Osteocyte (in vitro differentiated cells): ENCODE measurements at regions not wholly inside any gene's neighbourhood (a gene's known extent, or its start where the extent isn't known, plus 50 kb on each side); places are given as distances from the start of the nearest gene placed in this dataset.
"Not testable (repeated sequence)": the region's sequence is repeated elsewhere in the genome, so short reads cannot be mapped to it uniquely, and the experiment has no call there.

Experiments
- DNase-seq: peaks from one replicate; pipeline ENCODE4 v3.0.0; 2021; ENCODE audit warnings: mixed read lengths; ENCODE audit not compliant: unreplicated experiment; ENCODE audit errors: extremely low spot score
- H3K27ac Mint-ChIP-seq: one replicate; pipeline ENCODE4 v1.8.0; 2021; ENCODE audit warnings: mild to moderate bottlenecking, mixed read lengths; ENCODE audit not compliant: unreplicated experiment
- H3K27me3 Mint-ChIP-seq: one replicate; pipeline ENCODE4 v1.8.0; 2021; ENCODE audit warnings: mixed read lengths; ENCODE audit not compliant: unreplicated experiment
- H3K36me3 Mint-ChIP-seq: one replicate; pipeline ENCODE4 v1.8.0; 2021; ENCODE audit warnings: mixed read lengths; ENCODE audit not compliant: unreplicated experiment
- H3K4me1 Mint-ChIP-seq: one replicate; pipeline ENCODE4 v1.8.0; 2021; ENCODE audit warnings: mixed read lengths; ENCODE audit not compliant: unreplicated experiment
- H3K4me3 Mint-ChIP-seq: one replicate; pipeline ENCODE4 v1.8.0; 2021; ENCODE audit warnings: mild to moderate bottlenecking, moderate library complexity, mixed read lengths; ENCODE audit not compliant: unreplicated experiment
- H3K9me3 Mint-ChIP-seq: one replicate; pipeline ENCODE4 v1.8.0; 2021; ENCODE audit warnings: mixed read lengths; ENCODE audit not compliant: unreplicated experiment
- TF ChIP-seq, protein P1 (sequence below): fragments of 200-600 bp; sonication (generic); IDR thresholded peaks from 2 replicates; pipeline ENCODE4 v1.5.0; 2021; ENCODE audit warnings: antibody characterized with exemption, mild to moderate bottlenecking, moderate library complexity

DNA sequence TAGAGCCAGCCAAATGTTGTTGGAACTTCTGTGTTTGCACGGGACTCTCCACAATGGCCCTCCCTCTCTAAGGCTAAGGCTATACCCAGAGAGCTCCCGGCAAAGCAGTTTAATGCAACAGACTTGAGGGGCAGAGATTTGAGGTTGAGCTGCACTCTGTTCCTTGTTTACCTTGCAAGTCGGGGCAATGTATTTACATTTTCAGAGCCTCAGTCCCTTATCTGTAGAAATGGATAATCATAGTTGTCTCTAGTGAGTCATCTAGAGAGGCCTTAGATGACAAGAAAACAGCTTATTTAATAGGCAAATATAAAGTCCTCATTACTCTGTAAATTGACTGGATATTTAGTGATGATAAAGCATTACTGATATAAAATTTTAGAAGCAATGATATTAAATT lies 917.7 kb downstream of the MCTP2 start:
- Mint-ChIP-seq H3K9me3 (peaks cover 9% of the 10 kb centered on the region), H3K4me1 (no peaks in the 10 kb centered on the region), H3K27me3 (no peaks in the 10 kb centered on the region), H3K27ac (no peak overlapping the region), H3K4me3 (no peak overlapping the region), H3K36me3 (no peaks in the 10 kb centered on the region)
- TF ChIP-seq, protein P1, sequence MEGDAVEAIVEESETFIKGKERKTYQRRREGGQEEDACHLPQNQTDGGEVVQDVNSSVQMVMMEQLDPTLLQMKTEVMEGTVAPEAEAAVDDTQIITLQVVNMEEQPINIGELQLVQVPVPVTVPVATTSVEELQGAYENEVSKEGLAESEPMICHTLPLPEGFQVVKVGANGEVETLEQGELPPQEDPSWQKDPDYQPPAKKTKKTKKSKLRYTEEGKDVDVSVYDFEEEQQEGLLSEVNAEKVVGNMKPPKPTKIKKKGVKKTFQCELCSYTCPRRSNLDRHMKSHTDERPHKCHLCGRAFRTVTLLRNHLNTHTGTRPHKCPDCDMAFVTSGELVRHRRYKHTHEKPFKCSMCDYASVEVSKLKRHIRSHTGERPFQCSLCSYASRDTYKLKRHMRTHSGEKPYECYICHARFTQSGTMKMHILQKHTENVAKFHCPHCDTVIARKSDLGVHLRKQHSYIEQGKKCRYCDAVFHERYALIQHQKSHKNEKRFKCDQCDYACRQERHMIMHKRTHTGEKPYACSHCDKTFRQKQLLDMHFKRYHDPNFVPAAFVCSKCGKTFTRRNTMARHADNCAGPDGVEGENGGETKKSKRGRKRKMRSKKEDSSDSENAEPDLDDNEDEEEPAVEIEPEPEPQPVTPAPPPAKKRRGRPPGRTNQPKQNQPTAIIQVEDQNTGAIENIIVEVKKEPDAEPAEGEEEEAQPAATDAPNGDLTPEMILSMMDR = no peak
- DNase-seq = no peak

GRCh38 chr15:95149771-95150170 lies 918.4 kb downstream of the MCTP2 start:
- DNase-seq = no peak
- H3K4me3 Mint-ChIP-seq = no peak overlapping the region
- peaks cover 9% of the 10 kb centered on the region for H3K9me3 Mint-ChIP-seq
- H3K27ac Mint-ChIP-seq = no peak overlapping the region
- no peaks in the 10 kb centered on the region for H3K4me1 Mint-ChIP-seq
- TF ChIP-seq, protein P1 = no peak
- no peaks in the 10 kb centered on the region for H3K36me3 Mint-ChIP-seq
- H3K27me3 Mint-ChIP-seq = no peaks in the 10 kb centered on the region

- no peak overlapping the region for H3K4me3 Mint-ChIP-seq
Measured at GRCh38 chr15:95150466-95150865, 919.1 kb downstream of the MCTP2 start.

DNA sequence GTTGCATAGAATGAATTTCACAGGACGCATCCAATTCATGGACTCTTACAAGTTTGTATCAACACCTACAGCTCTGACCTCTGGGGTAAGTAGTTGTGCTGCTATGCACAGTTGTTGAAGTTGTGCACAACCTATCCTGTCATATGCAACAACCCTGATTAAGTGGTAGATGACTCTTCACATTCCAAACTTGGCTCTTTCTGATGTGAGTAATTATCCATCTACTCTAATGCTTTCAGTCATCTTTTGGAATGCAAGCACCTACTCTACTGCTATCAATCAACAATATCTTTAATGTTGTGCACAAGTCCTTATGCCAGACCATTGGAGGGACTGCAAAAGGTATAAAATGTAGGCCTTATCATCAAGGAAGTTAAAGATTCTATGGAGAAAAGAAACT lies 921.4 kb downstream of the MCTP2 start:
- H3K36me3 Mint-ChIP-seq = no peaks in the 10 kb centered on the region

More at GRCh38 chr15:95150466-95150865, 919.1 kb downstream of the MCTP2 start:
- Mint-ChIP-seq H3K27ac (no peak overlapping the region), H3K27me3 (no peaks in the 10 kb centered on the region), H3K9me3 (peaks cover 13% of the 10 kb centered on the region), H3K36me3 (no peaks in the 10 kb centered on the region), H3K4me1 (no peaks in the 10 kb centered on the region)
- no peak for DNase-seq
- TF ChIP-seq, protein P1 = no peak

DNA sequence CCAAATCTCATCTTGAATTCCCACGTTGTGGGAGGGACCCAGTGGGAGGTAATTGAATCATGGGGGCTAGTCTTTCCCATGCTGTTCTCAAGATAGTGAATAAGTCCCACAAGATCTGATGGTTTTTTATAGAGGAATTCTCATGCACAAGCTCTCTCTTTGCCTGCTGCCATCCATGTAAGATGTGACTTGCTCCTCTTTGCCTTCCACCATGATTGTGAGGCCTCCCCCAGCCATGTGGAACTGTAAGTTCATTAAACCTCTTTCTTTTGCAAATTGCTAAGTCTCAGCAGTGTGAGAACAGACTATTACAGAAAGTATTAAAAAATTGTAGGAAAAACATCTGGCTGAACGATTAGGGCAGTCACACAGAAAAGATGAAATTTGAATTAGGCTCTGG lies 921.8 kb downstream of the MCTP2 start:
- not testable (repeated sequence) for H3K36me3 Mint-ChIP-seq, H3K4me3 Mint-ChIP-seq, DNase-seq, H3K27me3 Mint-ChIP-seq, H3K4me1 Mint-ChIP-seq, H3K27ac Mint-ChIP-seq
- H3K9me3 Mint-ChIP-seq = peaks cover 13% of the 10 kb centered on the region

More for the DNA sequence above, 921.4 kb downstream of the MCTP2 start:
- no peaks in the 10 kb centered on the region for H3K27me3 Mint-ChIP-seq
- H3K9me3 Mint-ChIP-seq = peaks cover 13% of the 10 kb centered on the region
- no peak overlapping the region for H3K27ac Mint-ChIP-seq
- no peak overlapping the region for H3K4me3 Mint-ChIP-seq
- H3K4me1 Mint-ChIP-seq = no peaks in the 10 kb centered on the region
- no peak for DNase-seq
- TF ChIP-seq, protein P1 = no peak

- no peak overlapping the region for H3K27ac Mint-ChIP-seq
Measured at GRCh38 chr15:95160316-95160715, 929.0 kb downstream of the MCTP2 start.

More at GRCh38 chr15:95160316-95160715, 929.0 kb downstream of the MCTP2 start:
- H3K27me3 Mint-ChIP-seq = peaks cover 4% of the 10 kb centered on the region
- H3K4me1 Mint-ChIP-seq = peaks cover 19% of the 10 kb centered on the region
- no peak overlapping the region for H3K4me3 Mint-ChIP-seq
- TF ChIP-seq, protein P1 = no peak
- no peaks in the 10 kb centered on the region for H3K36me3 Mint-ChIP-seq
- no peak for DNase-seq
- H3K9me3 Mint-ChIP-seq = no peaks in the 10 kb centered on the region
